H1 (cell line): ENCODE measurements at regions not wholly inside any gene's neighbourhood (a gene's known extent, or its start where the extent isn't known, plus 50 kb on each side); places are given as distances from the start of the nearest gene placed in this dataset.

Experiments
- CTCF ChIA-PET: fragments of 300-600 bp; sonication (Branson Sonifier 250); formaldehyde crosslinking; loops from one replicate; lab custom pipeline; 2021; ENCODE audit not compliant: partially characterized antibody; lab: Charles Lee
- POLR2A ChIA-PET: fragments of 300-600 bp; sonication (Branson Sonifier 250); formaldehyde crosslinking; loops from one replicate; lab custom pipeline; 2021; ENCODE audit warnings: inconsistent platforms; ENCODE audit not compliant: partially characterized antibody; lab: Charles Lee
- DNase-seq, 2 experiments: peaks; one replicate each; pipeline versions ENCODE4 v3.0.0 to v3.0.0-alpha.2; 2010 to 2022; ENCODE audit warnings: low spot score in 2 of 2, low read depth in 1 of 2, mixed read lengths in 1 of 2
- FAIRE-seq: peaks from 2 replicates; lab custom pipeline; 2011; peaks lifted over from hg19 to GRCh38; lab: Jason Lieb, UNC
- H2AFZ ChIP-seq: 2 replicates; pipeline ENCODE4 v1.8.1; 2012; ENCODE audit warnings: low read length, inconsistent platforms
- H2AK5ac ChIP-seq: 2 replicates; pipeline ENCODE4 v1.6.1; 2013; ENCODE audit warnings: low read depth, low read length
- H2BK120ac ChIP-seq: replicated peaks from 2 replicates; pipeline ENCODE3; 2013; ENCODE audit warnings: low read depth, low read length, inconsistent platforms
- H2BK12ac ChIP-seq: 2 replicates; pipeline ENCODE4 v1.6.1; 2013; ENCODE audit warnings: low read depth, low read length
- H2BK15ac ChIP-seq: 2 replicates; pipeline ENCODE4 v1.6.1; 2013; ENCODE audit warnings: low read length
- H2BK20ac ChIP-seq: 2 replicates; pipeline ENCODE4 v1.6.1; 2013; ENCODE audit warnings: low read length
- H2BK5ac ChIP-seq: 2 replicates; pipeline ENCODE4 v1.6.1; 2013; ENCODE audit warnings: low read depth, low read length
- H3K14ac ChIP-seq: 2 replicates; pipeline ENCODE4 v1.6.1; 2013; ENCODE audit warnings: inconsistent platforms; ENCODE audit not compliant: insufficient read length
- H3K18ac ChIP-seq: 2 replicates; pipeline ENCODE4 v1.6.1; 2013; ENCODE audit warnings: low read length; ENCODE audit errors: extremely low read depth
- H3K23ac ChIP-seq: 2 replicates; pipeline ENCODE4 v1.6.1; 2013; ENCODE audit warnings: inconsistent platforms; ENCODE audit not compliant: insufficient read length
- H3K23me2 ChIP-seq: 2 replicates; pipeline ENCODE4 v1.6.1; 2013; ENCODE audit warnings: low read depth, low read length
- H3K27ac ChIP-seq: 2 replicates; pipeline ENCODE4 v1.6.1; 2011; ENCODE audit warnings: low read depth, low read length, inconsistent platforms
- H3K27me3 ChIP-seq, 4 experiments: replicated peaks in 1 of 4; 1 replicate in 1 of 4; 2 replicates in 3 of 4; pipeline versions ENCODE4 v1.6.1 to v1.8.1; 2011 to 2013; ENCODE audit warnings: low read length in 3 of 4, mild to moderate bottlenecking in 3 of 4, inconsistent platforms in 2 of 4, mixed read lengths in 2 of 4, moderate library complexity in 1 of 4; ENCODE audit not compliant: control insufficient read depth in 3 of 4, insufficient read depth in 3 of 4; ENCODE audit errors: extremely low read depth in 1 of 4
- H3K36me3 ChIP-seq, 4 experiments: 2 replicates each; pipeline versions ENCODE4 v1.6.1 to v1.8.1; 2011 to 2013; ENCODE audit warnings: mild to moderate bottlenecking in 4 of 4, low read length in 3 of 4, moderate library complexity in 2 of 4, control low read depth in 1 of 4, inconsistent platforms in 1 of 4; ENCODE audit not compliant: insufficient read depth in 4 of 4, control insufficient read depth in 2 of 4
- H3K4ac ChIP-seq: replicated peaks from 2 replicates; pipeline ENCODE3; 2013; ENCODE audit warnings: low read length, low read depth, mixed read lengths, inconsistent platforms; ENCODE audit not compliant: insufficient read length
- H3K4me1 ChIP-seq, 4 experiments: replicated peaks in 1 of 4; 1 replicate in 1 of 4; 2 replicates in 3 of 4; pipeline versions ENCODE4 v1.6.1 to v1.8.1; 2011 to 2013; ENCODE audit warnings: low read length in 3 of 4, inconsistent platforms in 2 of 4, mixed read lengths in 1 of 4; ENCODE audit not compliant: insufficient read depth in 4 of 4, control insufficient read depth in 3 of 4
- H3K4me2 ChIP-seq, 2 experiments: 2 replicates each; pipeline versions ENCODE4 v1.6.1 to v1.8.1; 2011 to 2013; ENCODE audit warnings: low read depth in 2 of 2, low read length in 2 of 2, control low read depth in 1 of 2, inconsistent platforms in 1 of 2, mild to moderate bottlenecking in 1 of 2; ENCODE audit not compliant: insufficient read depth in 1 of 2
- H3K4me3 ChIP-seq, 4 experiments: fragments of 200-600, 300-600 bp in 1 of 4; sonication (generic), shearing (Covaris generic), sonication (Bioruptor Twin) in 1 of 4; 2 replicates each; pipeline versions ENCODE4 v1.5.1 to v1.8.1; 2011 to 2016; ENCODE audit warnings: low read length in 4 of 4, low read depth in 3 of 4, control low read depth in 2 of 4, inconsistent platforms in 2 of 4, mild to moderate bottlenecking in 2 of 4, mixed read lengths in 1 of 4, moderate library complexity in 1 of 4; ENCODE audit not compliant: insufficient read depth in 2 of 4; ENCODE audit errors: extremely low read depth in 1 of 4
- H3K56ac ChIP-seq: replicated peaks from 2 replicates; pipeline ENCODE3; 2013; ENCODE audit warnings: low read depth, mild to moderate bottlenecking, mixed read lengths, low read length, inconsistent platforms; ENCODE audit not compliant: insufficient read length
- H3K79me1 ChIP-seq: 2 replicates; pipeline ENCODE4 v1.6.1; 2013; ENCODE audit warnings: low read depth, low read length, control low read depth
- H3K79me2 ChIP-seq, 2 experiments: 2 replicates each; pipeline versions ENCODE4 v1.6.1 to v1.8.1; 2012 to 2013; ENCODE audit warnings: low read length in 2 of 2, mild to moderate bottlenecking in 2 of 2, inconsistent platforms in 1 of 2; ENCODE audit not compliant: insufficient read depth in 2 of 2, control insufficient read depth in 1 of 2
- H3K9ac ChIP-seq, 4 experiments: replicated peaks in 1 of 4; 1 replicate in 1 of 4; 2 replicates in 3 of 4; pipeline versions ENCODE4 v1.6.1 to v1.8.1; 2011 to 2013; ENCODE audit warnings: low read depth in 3 of 4, low read length in 3 of 4, control low read depth in 2 of 4, mild to moderate bottlenecking in 2 of 4, moderate library complexity in 2 of 4, inconsistent platforms in 1 of 4; ENCODE audit errors: extremely low read depth in 1 of 4
- H3K9me3 ChIP-seq, 2 experiments: 2 replicates each; pipeline versions ENCODE4 v1.6.1 to v1.8.1; 2012 to 2013; ENCODE audit warnings: mild to moderate bottlenecking in 2 of 2, moderate library complexity in 2 of 2, control low read depth in 1 of 2, inconsistent platforms in 1 of 2, low read depth in 1 of 2, low read length in 1 of 2, mixed read lengths in 1 of 2; ENCODE audit not compliant: insufficient read depth in 2 of 2
- H4K20me1 ChIP-seq, 2 experiments: replicated peaks in 1 of 2; 2 replicates each; pipeline versions ENCODE3 to v1.8.1; 2011 to 2013; ENCODE audit warnings: inconsistent platforms in 2 of 2, low read length in 2 of 2, mild to moderate bottlenecking in 1 of 2; ENCODE audit not compliant: insufficient read depth in 2 of 2, control insufficient read depth in 1 of 2
- H4K5ac ChIP-seq: 2 replicates; pipeline ENCODE4 v1.6.1; 2013; ENCODE audit warnings: low read length, low read depth, mixed read lengths, inconsistent platforms; ENCODE audit not compliant: insufficient read length
- H4K8ac ChIP-seq: 2 replicates; pipeline ENCODE4 v1.8.0; 2013; ENCODE audit warnings: mild to moderate bottlenecking, moderate library complexity, low read length, inconsistent platforms; ENCODE audit not compliant: insufficient read depth; ENCODE audit errors: extremely low read depth
- H4K91ac ChIP-seq: replicated peaks from 2 replicates; pipeline ENCODE3; 2013; ENCODE audit warnings: low read length, mixed read lengths, inconsistent platforms; ENCODE audit not compliant: insufficient read length
- FOSL1 ChIP-seq: IDR thresholded peaks from 2 replicates; pipeline ENCODE4 v1.6.1; 2011; ENCODE audit warnings: mild to moderate bottlenecking, low read depth, low read length, moderate library complexity; ENCODE audit not compliant: insufficient read depth
- NRF1 ChIP-seq: IDR thresholded peaks from 2 replicates; pipeline ENCODE4 v1.6.1; 2011; ENCODE audit warnings: mild to moderate bottlenecking, low read depth, low read length, improper control_type of control experiment
- SRF ChIP-seq: IDR thresholded peaks from 2 replicates; pipeline ENCODE4 v1.6.1; 2011; ENCODE audit warnings: mild to moderate bottlenecking, low read depth, low read length, moderate library complexity
- TCF12 ChIP-seq: IDR thresholded peaks from 2 replicates; pipeline ENCODE4 v1.6.1; 2011; ENCODE audit warnings: low read depth, mild to moderate bottlenecking, low read length
- WGBS, 2 experiments: shearing (Covaris generic) in 1 of 2; methylation state at CpG; one replicate each; pipeline versions ENCODE4 v1.1.6 to v1.1.7; 2013 to 2015; ENCODE audit warnings: low lambda C conversion rate in 2 of 2, mixed read lengths in 2 of 2, inconsistent platforms in 1 of 2, low coverage in 1 of 2, missing lambda C conversion rate in 1 of 2; ENCODE audit not compliant: insufficient replicate concordance in 2 of 2, insufficient coverage in 1 of 2, insufficient read length in 1 of 2; ENCODE audit errors: extremely low coverage in 1 of 2, missing lambda C conversion rate in 1 of 2; 5-methylcytosine and 5-hydroxymethylcytosine counted together
- TF ChIP-seq, protein P1 (sequence below): IDR thresholded peaks from 2 replicates; pipeline ENCODE4 v1.6.1; 2012; ENCODE audit warnings: low read length, inconsistent platforms

DNA sequence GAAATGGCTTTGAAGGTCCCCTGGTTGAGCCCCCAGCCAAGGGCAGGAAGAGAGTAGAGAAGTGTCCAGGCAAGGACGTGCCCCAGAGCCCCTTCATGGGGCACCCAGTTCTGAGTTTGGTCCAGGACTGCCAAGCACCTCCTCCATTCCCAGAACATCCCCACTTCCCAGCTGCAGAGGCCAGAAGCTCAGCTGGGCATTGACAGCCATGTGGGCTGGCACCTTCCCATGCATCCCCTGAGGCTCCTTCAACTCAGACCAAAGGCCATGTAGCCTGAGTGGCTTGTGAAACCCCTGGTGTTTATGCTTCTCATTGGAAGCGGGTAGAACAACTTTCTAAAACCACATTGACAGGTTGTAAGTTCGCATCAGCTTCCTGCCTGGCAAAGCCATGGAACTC lies 789.6 kb downstream of the TBC1D22A start:
- H2AK5ac ChIP-seq, result no peak overlapping the region
- no peak overlapping the region for H3K9ac ChIP-seq
- FAIRE-seq, result no peak
- POLR2A ChIA-PET, result no interaction called here
- H2BK12ac ChIP-seq, result no peak overlapping the region
- no peaks in the 10 kb centered on the region for H3K79me2 ChIP-seq
- no peak overlapping the region for H2BK20ac ChIP-seq
- H4K5ac ChIP-seq, result no peak overlapping the region
- H4K91ac ChIP-seq, result no peak overlapping the region
- no peak overlapping the region for H3K4me3 ChIP-seq
- no peaks in the 10 kb centered on the region for H3K4me1 ChIP-seq
- no peak overlapping the region for H4K8ac ChIP-seq
- DNase-seq, result no peak
- H2BK120ac ChIP-seq, result no peak overlapping the region
- 72% methylated on average over 3 of the region's 3 CpGs; no CpG with 5 or more reads in 1 of the 2 experiments for WGBS, 2 experiments
- no peak overlapping the region for H3K56ac ChIP-seq
- H4K20me1 ChIP-seq, result no peaks in the 10 kb centered on the region
- no peak overlapping the region for H2BK15ac ChIP-seq
- no peak overlapping the region for H3K4me2 ChIP-seq
- H3K18ac ChIP-seq, result no peak overlapping the region
- H3K23me2 ChIP-seq, result no peaks in the 10 kb centered on the region
- no peak overlapping the region for H3K14ac ChIP-seq
- H3K4ac ChIP-seq, result no peak overlapping the region
- H2AFZ ChIP-seq, result no peak overlapping the region
- CTCF ChIA-PET, result no interaction called here
- H3K27ac ChIP-seq, result no peak overlapping the region
- H3K27me3 ChIP-seq, result no peaks in the 10 kb centered on the region
- no peak overlapping the region for H2BK5ac ChIP-seq
- H3K9me3 ChIP-seq, result peaks cover 66 to 85% of the 10 kb centered on the region in 2 experiments
- no peaks in the 10 kb centered on the region for H3K79me1 ChIP-seq
- H3K23ac ChIP-seq, result no peak overlapping the region
- H3K36me3 ChIP-seq, result no peaks in the 10 kb centered on the region
- TF ChIP-seq NRF1 (no peak), SRF (no peak), TCF12 (no peak), FOSL1 (no peak)
- TF ChIP-seq, protein P1, sequence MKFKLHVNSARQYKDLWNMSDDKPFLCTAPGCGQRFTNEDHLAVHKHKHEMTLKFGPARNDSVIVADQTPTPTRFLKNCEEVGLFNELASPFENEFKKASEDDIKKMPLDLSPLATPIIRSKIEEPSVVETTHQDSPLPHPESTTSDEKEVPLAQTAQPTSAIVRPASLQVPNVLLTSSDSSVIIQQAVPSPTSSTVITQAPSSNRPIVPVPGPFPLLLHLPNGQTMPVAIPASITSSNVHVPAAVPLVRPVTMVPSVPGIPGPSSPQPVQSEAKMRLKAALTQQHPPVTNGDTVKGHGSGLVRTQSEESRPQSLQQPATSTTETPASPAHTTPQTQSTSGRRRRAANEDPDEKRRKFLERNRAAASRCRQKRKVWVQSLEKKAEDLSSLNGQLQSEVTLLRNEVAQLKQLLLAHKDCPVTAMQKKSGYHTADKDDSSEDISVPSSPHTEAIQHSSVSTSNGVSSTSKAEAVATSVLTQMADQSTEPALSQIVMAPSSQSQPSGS, result no peak
